Uterus (tissue), 2 donors: ENCODE measurements at regions not wholly inside any gene's neighbourhood (a gene's known extent, or its start where the extent isn't known, plus 50 kb on each side); places are given as distances from the start of the nearest gene placed in this dataset.

Experiments used
- CTCF ChIP-seq, 4 experiments: fragments of 200-600 bp in 2 of 4; fragments of 450-650 bp in 2 of 4; sonication (generic) in 2 of 4; IDR thresholded peaks; one replicate each; pipeline ENCODE4 v1.5.1; 2016 to 2019; ENCODE audit warnings: antibody characterized with exemption in 4 of 4, mild to moderate bottlenecking in 2 of 4, moderate library complexity in 1 of 4
- POLR2A ChIP-seq, 2 donors: fragments of 450-650 bp; IDR thresholded peaks; one replicate each; pipeline ENCODE4 v1.6.1; 2016; ENCODE audit warnings: antibody characterized with exemption in 2 of 2, mild to moderate bottlenecking in 1 of 2, moderate library complexity in 1 of 2

DNA sequence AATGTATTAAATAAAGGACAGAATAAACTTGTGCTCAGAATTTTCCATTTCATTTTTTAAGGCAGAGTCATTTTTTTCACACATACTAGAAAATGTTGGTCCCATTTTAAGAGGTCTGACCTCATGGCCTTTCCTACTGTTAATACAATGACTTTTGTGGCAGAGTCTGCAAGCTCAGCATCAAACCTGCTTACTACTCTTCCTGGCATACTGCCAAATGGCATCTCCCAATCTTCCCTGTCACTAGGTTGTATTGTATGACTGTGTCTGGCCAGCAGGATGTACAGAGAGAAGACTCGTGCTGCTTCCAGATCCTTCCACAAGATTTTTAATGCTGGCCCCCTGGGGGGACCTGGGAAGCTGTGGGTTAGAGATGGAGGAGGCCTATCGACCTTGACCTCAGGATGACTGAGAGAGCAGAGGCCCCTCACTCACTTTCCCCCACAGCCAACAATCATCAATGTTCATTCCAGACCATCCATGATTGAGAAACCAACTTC, 64.7 kb downstream of the BARX1 start:
- TF ChIP-seq CTCF (IDR thresholded peaks at IDR 0.05) (no peak), POLR2A (IDR thresholded peaks at IDR 0.05) (no peak)
